Natural killer cell (primary cell): ENCODE measurements at regions not wholly inside any gene's neighbourhood (a gene's known extent, or its start where the extent isn't known, plus 50 kb on each side); places are given as distances from the start of the nearest gene placed in this dataset.

ENCODE experiments used
- ATAC-seq, 3 donors: fragments of 150-1000 bp in 2 of 3; fragments of 200-7000 bp in 1 of 3; cut with Tn5 transposase; 1 replicate in 1 of 3; 2 replicates in 2 of 3; pipeline ENCODE4 v1.10.0; 2021; ENCODE audit warnings: mild to moderate bottlenecking in 2 of 3, moderate library complexity in 2 of 3
- DNase-seq, 2 donors: peaks; one replicate each; pipeline versions ENCODE4 v3.0.0 to v3.0.0-alpha.2; 2013 to 2021; ENCODE audit warnings: mixed read lengths in 1 of 2
- H3K27ac ChIP-seq: one replicate; pipeline ENCODE4 v1.5.1; 2013; ENCODE audit warnings: mild to moderate bottlenecking, low read length
- H3K27me3 ChIP-seq: one replicate; pipeline ENCODE4 v1.6.1; 2013; ENCODE audit warnings: low read length; ENCODE audit not compliant: control insufficient read depth, insufficient read depth
- H3K36me3 ChIP-seq: one replicate; pipeline ENCODE4 v1.6.1; 2013; ENCODE audit warnings: low read length; ENCODE audit not compliant: control insufficient read depth, insufficient read depth
- H3K4me1 ChIP-seq: one replicate; pipeline ENCODE4 v1.6.1; 2013; ENCODE audit warnings: low read length; ENCODE audit not compliant: control insufficient read depth, insufficient read depth
- H3K4me3 ChIP-seq: one replicate; pipeline ENCODE4 v1.5.1; 2013; ENCODE audit warnings: low read length
- H3K9me3 ChIP-seq: one replicate; pipeline ENCODE4 v1.6.1; 2013; ENCODE audit warnings: low read length; ENCODE audit not compliant: control insufficient read depth, insufficient read depth
- H3K27ac Mint-ChIP-seq, 2 donors: one replicate each; pipeline ENCODE4 v1.8.0; 2022; ENCODE audit warnings: mild to moderate bottlenecking in 2 of 2, mixed read lengths in 2 of 2, moderate library complexity in 1 of 2
- H3K27me3 Mint-ChIP-seq, 2 donors: one replicate each; pipeline ENCODE4 v1.8.0; 2022; ENCODE audit warnings: low read depth in 2 of 2, mixed read lengths in 2 of 2
- H3K36me3 Mint-ChIP-seq: one replicate; pipeline ENCODE4 v1.8.0; 2022; ENCODE audit warnings: mixed read lengths
- H3K4me1 Mint-ChIP-seq, 2 donors: one replicate each; pipeline ENCODE4 v1.8.0; 2022; ENCODE audit warnings: mixed read lengths in 2 of 2
- H3K4me3 Mint-ChIP-seq: one replicate; pipeline ENCODE4 v1.8.0; 2022; ENCODE audit warnings: mild to moderate bottlenecking, moderate library complexity, mixed read lengths
- H3K9me3 Mint-ChIP-seq, 2 donors: one replicate each; pipeline ENCODE4 v1.8.0; 2022; ENCODE audit warnings: mixed read lengths in 2 of 2
- WGBS: methylation state at CpG from one replicate; pipeline ENCODE4 v1.1.7; 2013; ENCODE audit warnings: missing lambda C conversion rate; ENCODE audit not compliant: insufficient coverage; 5-methylcytosine and 5-hydroxymethylcytosine counted together
- intact Hi-C: fragments of 100-400 bp; cut with micrococcal nuclease; formaldehyde crosslinking; loops from one replicate; pipeline ENCODE4 v1.14.2; 2022
- TF ChIP-seq, protein P1 (sequence below): fragments of 200-600 bp; IDR thresholded peaks from one replicate; pipeline ENCODE4 v1.8.0; 2022; ENCODE audit warnings: antibody characterized with exemption

- Histone ChIP-seq H3K9me3 (no peaks in the 10 kb centered on the region), H3K27me3 (no peaks in the 10 kb centered on the region), H3K4me3 (no peak overlapping the region), H3K36me3 (no peaks in the 10 kb centered on the region), H3K27ac (no peak overlapping the region), H3K4me1 (no peaks in the 10 kb centered on the region)
- no peaks in the 10 kb centered on the region for H3K36me3 Mint-ChIP-seq
- no peak overlapping the region for H3K27ac Mint-ChIP-seq
- H3K27me3 Mint-ChIP-seq: peaks cover 2 to 20% of the 10 kb centered on the region in 2 donors
- intact Hi-C loops: no loop called here
- H3K9me3 Mint-ChIP-seq: no peaks in the 10 kb centered on the region
- no peak overlapping the region for H3K4me3 Mint-ChIP-seq
- peaks cover 0 to 7% of the 10 kb centered on the region in 2 donors for H3K4me1 Mint-ChIP-seq
- ATAC-seq (no peak), DNase-seq (no peak)
- 92% methylated on average over 3 of the region's 3 CpGs for WGBS
- TF ChIP-seq, protein P1, sequence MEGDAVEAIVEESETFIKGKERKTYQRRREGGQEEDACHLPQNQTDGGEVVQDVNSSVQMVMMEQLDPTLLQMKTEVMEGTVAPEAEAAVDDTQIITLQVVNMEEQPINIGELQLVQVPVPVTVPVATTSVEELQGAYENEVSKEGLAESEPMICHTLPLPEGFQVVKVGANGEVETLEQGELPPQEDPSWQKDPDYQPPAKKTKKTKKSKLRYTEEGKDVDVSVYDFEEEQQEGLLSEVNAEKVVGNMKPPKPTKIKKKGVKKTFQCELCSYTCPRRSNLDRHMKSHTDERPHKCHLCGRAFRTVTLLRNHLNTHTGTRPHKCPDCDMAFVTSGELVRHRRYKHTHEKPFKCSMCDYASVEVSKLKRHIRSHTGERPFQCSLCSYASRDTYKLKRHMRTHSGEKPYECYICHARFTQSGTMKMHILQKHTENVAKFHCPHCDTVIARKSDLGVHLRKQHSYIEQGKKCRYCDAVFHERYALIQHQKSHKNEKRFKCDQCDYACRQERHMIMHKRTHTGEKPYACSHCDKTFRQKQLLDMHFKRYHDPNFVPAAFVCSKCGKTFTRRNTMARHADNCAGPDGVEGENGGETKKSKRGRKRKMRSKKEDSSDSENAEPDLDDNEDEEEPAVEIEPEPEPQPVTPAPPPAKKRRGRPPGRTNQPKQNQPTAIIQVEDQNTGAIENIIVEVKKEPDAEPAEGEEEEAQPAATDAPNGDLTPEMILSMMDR: no peak
These were observed 275.7 kb downstream of the KLF6 start for GRCh38 chr10:3509355-3509754.

DNA sequence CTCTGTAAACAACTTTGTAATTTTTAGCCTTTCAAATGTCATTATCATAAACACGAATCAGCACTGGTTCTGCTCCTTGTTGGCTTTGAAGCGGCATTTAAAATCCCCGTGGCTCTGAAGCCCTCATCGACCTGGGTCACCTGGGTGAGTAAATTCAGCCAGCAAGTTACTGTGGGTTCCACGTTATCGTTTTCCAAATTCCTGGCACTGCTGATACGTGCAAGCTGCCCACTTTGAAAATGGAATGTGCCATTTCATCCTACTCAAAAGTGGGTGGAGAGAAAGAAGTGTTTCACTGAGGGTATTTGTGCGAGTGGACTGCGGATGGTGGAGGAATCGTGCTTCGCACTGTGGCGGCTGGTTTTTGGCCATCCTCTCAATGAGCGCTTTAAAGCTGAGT lies 281.7 kb downstream of the KLF6 start:
- Histone ChIP-seq H3K4me1 (no peaks in the 10 kb centered on the region), H3K4me3 (no peak overlapping the region), H3K27me3 (no peaks in the 10 kb centered on the region), H3K9me3 (no peaks in the 10 kb centered on the region), H3K27ac (no peak overlapping the region), H3K36me3 (no peaks in the 10 kb centered on the region)
- Mint-ChIP-seq H3K36me3 (no peaks in the 10 kb centered on the region), H3K4me3 (no peak overlapping the region), H3K27ac (no peak overlapping the region), H3K27me3 (peaks cover 8 to 18% of the 10 kb centered on the region in 2 donors), H3K9me3 (no peaks in the 10 kb centered on the region), H3K4me1 (no peaks in the 10 kb centered on the region)
- intact Hi-C loops: no loop called here
- DNase-seq: no peak
- no peak for ATAC-seq
- TF ChIP-seq, protein P1: no peak
- 91% methylated on average over 12 of the region's 13 CpGs for WGBS

DNA sequence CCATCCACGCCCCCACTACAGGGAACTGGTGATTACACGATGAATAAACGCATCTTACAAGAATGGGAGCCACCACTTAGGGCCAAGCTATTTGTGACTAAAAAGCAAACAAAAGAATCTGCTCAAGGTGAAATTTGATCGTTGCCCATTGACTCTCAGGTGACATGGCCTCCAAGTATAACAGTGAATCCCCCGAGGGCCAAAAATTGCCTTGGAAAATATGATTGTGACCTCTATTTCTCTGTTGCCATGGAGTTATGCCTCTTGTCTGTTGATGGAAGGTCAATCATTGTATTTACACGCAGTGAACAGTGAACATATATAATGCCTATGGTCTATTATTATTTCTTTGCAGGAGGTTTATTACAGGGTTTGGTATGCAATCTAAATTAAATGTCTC lies 282.3 kb downstream of the KLF6 start:
- ATAC-seq: no peak
- no peaks in the 10 kb centered on the region for H3K4me1 ChIP-seq
- H3K4me1 Mint-ChIP-seq: no peaks in the 10 kb centered on the region

GRCh38 chr10:3500408-3500856 lies 284.6 kb downstream of the KLF6 start:
- ATAC-seq (no peak), DNase-seq (no peak)
- H3K27me3 ChIP-seq: no peaks in the 10 kb centered on the region
- Mint-ChIP-seq H3K27ac (no peak overlapping the region), H3K27me3 (peaks cover 27 to 39% of the 10 kb centered on the region in 2 donors), H3K9me3 (no peaks in the 10 kb centered on the region), H3K4me3 (no peak overlapping the region), H3K36me3 (no peaks in the 10 kb centered on the region), H3K4me1 (no peaks in the 10 kb centered on the region)
- TF ChIP-seq, protein P1: no peak
- no peaks in the 10 kb centered on the region for H3K4me1 ChIP-seq
- H3K36me3 ChIP-seq: no peaks in the 10 kb centered on the region
- H3K4me3 ChIP-seq: no peak overlapping the region
- WGBS: 93% methylated on average over 15 of the region's 15 CpGs
- H3K27ac ChIP-seq: no peak overlapping the region
- intact Hi-C loops: no loop called here
- no peaks in the 10 kb centered on the region for H3K9me3 ChIP-seq

More for the DNA sequence above, 282.3 kb downstream of the KLF6 start:
- H3K4me3 ChIP-seq: no peak overlapping the region
- intact Hi-C loops: no loop called here
- TF ChIP-seq, protein P1: no peak
- Mint-ChIP-seq H3K36me3 (no peaks in the 10 kb centered on the region), H3K27ac (no peak overlapping the region), H3K27me3 (peaks cover 8 to 21% of the 10 kb centered on the region in 2 donors), H3K4me3 (no peak overlapping the region), H3K9me3 (no peaks in the 10 kb centered on the region)
- no peak for DNase-seq
- H3K9me3 ChIP-seq: no peaks in the 10 kb centered on the region
- no peak overlapping the region for H3K27ac ChIP-seq
- 91% methylated on average over 6 of the region's 6 CpGs for WGBS
- no peaks in the 10 kb centered on the region for H3K27me3 ChIP-seq
- no peaks in the 10 kb centered on the region for H3K36me3 ChIP-seq
